ENCODE measurements at regions not wholly inside any gene's neighbourhood (a gene's known extent, or its start where the extent isn't known, plus 50 kb on each side); places are given as distances from the start of the nearest gene placed in this dataset.
"Not testable (repeated sequence)": the region's sequence is repeated elsewhere in the genome, so short reads cannot be mapped to it uniquely, and the experiment has no call there.

GRCh38 chr9:7432989-7433388, 366.6 kb downstream of the DMAC1 start:
- Histone ChIP-seq H3K27me3 (ENCODE audit: insufficient read depth) (no peaks in the 10 kb centered on the region), H3K36me3 (replicated peaks in 1 of 2; ENCODE audit: control insufficient read depth in 1 of 2, insufficient read depth in 2 of 2, low read length in 1 of 2) (no peaks in the 10 kb centered on the region), H3K9me3 (no peaks in the 10 kb centered on the region), H3K9me2 (no peaks in the 10 kb centered on the region), H2AFZ (ENCODE audit: low read depth) (no peak overlapping the region), H3K4me3 (ENCODE audit: low read depth in 2 of 2, low read length in 1 of 2) (no peak overlapping the region), H3K4me2 (no peak overlapping the region), H3F3A (replicated peaks; ENCODE audit: insufficient read depth) (no peaks in the 10 kb centered on the region), H4K20me1 (ENCODE audit: insufficient read depth) (no peaks in the 10 kb centered on the region), H3K27ac (ENCODE audit: low read depth in 2 of 2, low read length in 1 of 2) (no peak overlapping the region), H3K79me2 (ENCODE audit: insufficient read depth) (no peaks in the 10 kb centered on the region), H3K4me1 (ENCODE audit: control insufficient read depth in 1 of 2, insufficient read depth in 2 of 2, low read depth in 1 of 2, low read length in 1 of 2) (no peaks in the 10 kb centered on the region), H3K9ac (no peak overlapping the region)
- WGBS (ENCODE audit: low lambda C conversion rate): 50% methylated on average over 2 of the region's 2 CpGs
- no peak for TF ChIP-seq RCOR1 (IDR thresholded peaks at IDR 0.05; ENCODE audit: low read length)
- no peak for TF ChIP-seq FOSL2 (IDR thresholded peaks at IDR 0.05; ENCODE audit: borderline replicate concordance, low read depth)
- TF ChIP-seq SMC3 (IDR thresholded peaks at IDR 0.05; ENCODE audit: low read depth, low read length): no peak
- no peak for TF ChIP-seq NFIC (IDR thresholded peaks at IDR 0.05; ENCODE audit: borderline replicate concordance)
- TF ChIP-seq, protein P1, sequence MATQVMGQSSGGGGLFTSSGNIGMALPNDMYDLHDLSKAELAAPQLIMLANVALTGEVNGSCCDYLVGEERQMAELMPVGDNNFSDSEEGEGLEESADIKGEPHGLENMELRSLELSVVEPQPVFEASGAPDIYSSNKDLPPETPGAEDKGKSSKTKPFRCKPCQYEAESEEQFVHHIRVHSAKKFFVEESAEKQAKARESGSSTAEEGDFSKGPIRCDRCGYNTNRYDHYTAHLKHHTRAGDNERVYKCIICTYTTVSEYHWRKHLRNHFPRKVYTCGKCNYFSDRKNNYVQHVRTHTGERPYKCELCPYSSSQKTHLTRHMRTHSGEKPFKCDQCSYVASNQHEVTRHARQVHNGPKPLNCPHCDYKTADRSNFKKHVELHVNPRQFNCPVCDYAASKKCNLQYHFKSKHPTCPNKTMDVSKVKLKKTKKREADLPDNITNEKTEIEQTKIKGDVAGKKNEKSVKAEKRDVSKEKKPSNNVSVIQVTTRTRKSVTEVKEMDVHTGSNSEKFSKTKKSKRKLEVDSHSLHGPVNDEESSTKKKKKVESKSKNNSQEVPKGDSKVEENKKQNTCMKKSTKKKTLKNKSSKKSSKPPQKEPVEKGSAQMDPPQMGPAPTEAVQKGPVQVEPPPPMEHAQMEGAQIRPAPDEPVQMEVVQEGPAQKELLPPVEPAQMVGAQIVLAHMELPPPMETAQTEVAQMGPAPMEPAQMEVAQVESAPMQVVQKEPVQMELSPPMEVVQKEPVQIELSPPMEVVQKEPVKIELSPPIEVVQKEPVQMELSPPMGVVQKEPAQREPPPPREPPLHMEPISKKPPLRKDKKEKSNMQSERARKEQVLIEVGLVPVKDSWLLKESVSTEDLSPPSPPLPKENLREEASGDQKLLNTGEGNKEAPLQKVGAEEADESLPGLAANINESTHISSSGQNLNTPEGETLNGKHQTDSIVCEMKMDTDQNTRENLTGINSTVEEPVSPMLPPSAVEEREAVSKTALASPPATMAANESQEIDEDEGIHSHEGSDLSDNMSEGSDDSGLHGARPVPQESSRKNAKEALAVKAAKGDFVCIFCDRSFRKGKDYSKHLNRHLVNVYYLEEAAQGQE (IDR thresholded peaks at IDR 0.05; ENCODE audit: low read depth, low read length): no peak
- no peak for TF ChIP-seq RXRA (IDR thresholded peaks at IDR 0.05; ENCODE audit: borderline replicate concordance, low read depth)
- TF ChIP-seq, protein P2, sequence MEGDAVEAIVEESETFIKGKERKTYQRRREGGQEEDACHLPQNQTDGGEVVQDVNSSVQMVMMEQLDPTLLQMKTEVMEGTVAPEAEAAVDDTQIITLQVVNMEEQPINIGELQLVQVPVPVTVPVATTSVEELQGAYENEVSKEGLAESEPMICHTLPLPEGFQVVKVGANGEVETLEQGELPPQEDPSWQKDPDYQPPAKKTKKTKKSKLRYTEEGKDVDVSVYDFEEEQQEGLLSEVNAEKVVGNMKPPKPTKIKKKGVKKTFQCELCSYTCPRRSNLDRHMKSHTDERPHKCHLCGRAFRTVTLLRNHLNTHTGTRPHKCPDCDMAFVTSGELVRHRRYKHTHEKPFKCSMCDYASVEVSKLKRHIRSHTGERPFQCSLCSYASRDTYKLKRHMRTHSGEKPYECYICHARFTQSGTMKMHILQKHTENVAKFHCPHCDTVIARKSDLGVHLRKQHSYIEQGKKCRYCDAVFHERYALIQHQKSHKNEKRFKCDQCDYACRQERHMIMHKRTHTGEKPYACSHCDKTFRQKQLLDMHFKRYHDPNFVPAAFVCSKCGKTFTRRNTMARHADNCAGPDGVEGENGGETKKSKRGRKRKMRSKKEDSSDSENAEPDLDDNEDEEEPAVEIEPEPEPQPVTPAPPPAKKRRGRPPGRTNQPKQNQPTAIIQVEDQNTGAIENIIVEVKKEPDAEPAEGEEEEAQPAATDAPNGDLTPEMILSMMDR (IDR thresholded peaks at IDR 0.05): no peak
- TF ChIP-seq YY1 (IDR thresholded peaks at IDR 0.05; ENCODE audit: low read depth): no peak
- TF ChIP-seq EZH2phosphoT487 (IDR thresholded peaks at IDR 0.05; ENCODE audit: borderline replicate concordance, low read depth): no peak
- TF ChIP-seq NRF1 (IDR thresholded peaks at IDR 0.05; ENCODE audit: low read depth, low read length): no peak
- TF ChIP-seq POLR2AphosphoS5 (IDR thresholded peaks at IDR 0.05; ENCODE audit: low read depth, low read length): no peak
- no peak for TF ChIP-seq JUND (IDR thresholded peaks at IDR 0.05)
- TF ChIP-seq GABPA (IDR thresholded peaks at IDR 0.05; ENCODE audit: low read depth): no peak
- no peak for TF ChIP-seq RFX5 (IDR thresholded peaks at IDR 0.05; ENCODE audit: low read length)
- TF ChIP-seq ELF1 (IDR thresholded peaks at IDR 0.05): no peak
- TF ChIP-seq, protein P3, sequence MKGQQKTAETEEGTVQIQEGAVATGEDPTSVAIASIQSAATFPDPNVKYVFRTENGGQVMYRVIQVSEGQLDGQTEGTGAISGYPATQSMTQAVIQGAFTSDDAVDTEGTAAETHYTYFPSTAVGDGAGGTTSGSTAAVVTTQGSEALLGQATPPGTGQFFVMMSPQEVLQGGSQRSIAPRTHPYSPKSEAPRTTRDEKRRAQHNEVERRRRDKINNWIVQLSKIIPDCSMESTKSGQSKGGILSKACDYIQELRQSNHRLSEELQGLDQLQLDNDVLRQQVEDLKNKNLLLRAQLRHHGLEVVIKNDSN (IDR thresholded peaks at IDR 0.05; ENCODE audit: borderline replicate concordance, low read depth): no peak
- no peak for TF ChIP-seq MAX (IDR thresholded peaks at IDR 0.05; ENCODE audit: low read depth)
- no peak for TF ChIP-seq FOXJ3 (CRISPR knock-in tag; IDR thresholded peaks at IDR 0.05)
- ChIA-PET CTCF (interaction anchor here (0.6 kb wide), 1 partner anchor 764 kb away, joined by 3 read pairs; no protein-coding TSS in a partner anchor), POLR2A (no interaction called here)
- DNase-seq: no peak

GRCh38 chr9:7417397-7417796, 382.2 kb downstream of the DMAC1 start:
- H3K79me2 ChIP-seq (ENCODE audit: insufficient read depth); H3K36me3 ChIP-seq (replicated peaks in 1 of 2; ENCODE audit: control insufficient read depth in 1 of 2, insufficient read depth in 2 of 2, low read length in 1 of 2); H3K4me2 ChIP-seq; H2AFZ ChIP-seq (ENCODE audit: low read depth); H3K9ac ChIP-seq; H3K9me2 ChIP-seq; H3K27me3 ChIP-seq (ENCODE audit: insufficient read depth); H3K4me1 ChIP-seq (ENCODE audit: control insufficient read depth in 1 of 2, insufficient read depth in 2 of 2, low read depth in 1 of 2, low read length in 1 of 2); H3K4me3 ChIP-seq (ENCODE audit: low read depth in 2 of 2, low read length in 1 of 2); H3K27ac ChIP-seq (ENCODE audit: low read depth in 2 of 2, low read length in 1 of 2); H4K20me1 ChIP-seq (ENCODE audit: insufficient read depth); DNase-seq; H3K9me3 ChIP-seq; H3F3A ChIP-seq (replicated peaks; ENCODE audit: insufficient read depth); CTCF ChIA-PET; POLR2A ChIA-PET: not testable (repeated sequence)
- WGBS (ENCODE audit: low lambda C conversion rate): 19% methylated on average over 1 of the region's 1 CpG

All from SK-N-SH (cell line).